CD4-positive, alpha-beta T cell treated with Interleukin-12 subunit alpha and Interleukin-12 subunit beta, for 1 hour (primary cell): ENCODE measurements at regions not wholly inside any gene's neighbourhood (a gene's known extent, or its start where the extent isn't known, plus 50 kb on each side); places are given as distances from the start of the nearest gene placed in this dataset.
A peak's percentile ranks its signal among the peaks of the same experiment; 100 is the strongest.
"Not testable (repeated sequence)": the region's sequence is repeated elsewhere in the genome, so short reads cannot be mapped to it uniquely, and the experiment has no call there.

Experiments used
- DNase-seq: peaks from one replicate; pipeline ENCODE4 v3.0.0-alpha.2; 2020

GRCh38 chr22:22946131-22946530 lies 58.5 kb downstream of the IGLL5 start:
- DNase-seq, result no peak

DNA sequence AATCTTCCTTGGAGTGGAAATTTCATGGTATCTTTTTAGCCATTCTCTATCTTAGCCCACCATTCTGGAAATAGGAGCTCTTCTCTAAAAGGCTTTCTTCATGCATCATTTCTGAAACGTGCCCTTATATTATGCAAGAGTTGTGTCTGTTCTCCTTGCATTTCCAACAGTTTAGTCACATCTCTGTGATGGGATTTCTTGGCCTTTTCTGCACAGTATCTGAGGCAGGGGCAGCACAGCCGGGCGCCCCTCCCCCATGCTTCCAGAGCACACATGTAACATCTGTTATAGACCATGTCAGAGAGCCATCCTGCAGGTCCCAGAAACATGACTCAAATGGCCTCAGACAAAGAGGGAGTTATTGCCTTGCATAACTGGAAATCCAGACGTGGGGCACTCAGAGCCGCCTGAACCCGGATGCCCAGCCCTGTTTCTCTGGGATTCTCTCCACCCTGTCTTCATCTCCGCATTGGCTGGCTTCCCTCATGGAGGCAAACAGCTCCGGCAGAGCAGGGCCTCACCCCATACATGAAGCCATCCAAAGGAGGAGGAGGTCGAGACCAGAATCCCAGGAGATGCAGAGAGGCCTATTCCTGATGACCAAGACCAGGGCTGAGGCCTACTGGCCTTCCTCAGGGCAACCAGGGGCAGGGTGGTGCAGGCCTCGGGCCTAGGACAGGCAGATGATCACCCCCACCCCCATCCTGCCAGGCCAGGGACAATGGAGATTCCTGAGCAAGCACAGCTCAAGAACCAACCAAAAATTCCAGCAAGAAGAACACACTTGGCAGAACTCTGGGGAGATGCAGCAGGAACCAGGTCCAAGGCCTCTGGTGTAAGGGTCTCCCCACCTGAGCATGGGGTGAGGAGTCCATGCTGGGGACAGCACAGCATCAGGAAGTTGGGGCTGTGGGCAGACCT lies 61.3 kb downstream of the IGLL5 start:
- no peak for DNase-seq

DNA sequence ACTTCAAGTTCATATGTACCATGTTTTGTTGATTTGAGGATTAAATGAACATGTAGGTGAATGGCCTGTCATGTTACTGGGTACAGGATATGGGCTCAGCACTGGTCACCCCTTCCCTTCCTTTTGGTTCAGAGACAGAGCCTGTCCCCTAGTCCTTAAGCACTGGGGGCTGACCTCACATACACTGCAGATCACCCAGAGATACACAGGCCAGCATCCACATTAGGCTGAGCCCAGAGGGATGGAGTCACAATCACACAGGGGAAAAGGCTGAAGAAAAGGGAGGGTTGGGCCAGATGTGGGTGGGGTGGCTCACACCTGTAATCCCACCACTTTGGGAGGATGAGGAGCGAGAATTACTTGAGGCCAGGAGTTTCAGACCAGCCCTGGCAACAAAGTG lies 62.3 kb downstream of the IGLL5 start:
- no peak for DNase-seq

DNA sequence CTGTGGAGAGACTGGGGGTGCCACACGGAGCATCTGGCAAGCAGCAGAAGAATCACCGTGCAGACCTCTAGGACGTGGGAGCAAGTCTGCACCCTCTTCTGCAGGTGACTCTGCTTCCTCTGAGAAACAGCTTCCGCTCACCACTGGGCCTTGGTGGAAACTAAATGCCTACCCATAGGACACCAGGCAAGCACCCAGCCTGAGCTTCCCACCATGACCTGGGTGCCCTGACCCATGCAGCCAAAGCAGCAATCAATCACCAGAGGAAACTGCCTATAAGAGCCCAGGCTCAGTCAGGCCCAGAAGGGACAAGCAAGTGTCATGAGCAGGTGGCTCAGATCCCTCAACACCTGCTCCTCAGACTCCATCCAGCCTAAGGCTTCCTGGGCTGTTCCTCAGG lies 63.4 kb downstream of the IGLL5 start:
- no peak for DNase-seq

DNA sequence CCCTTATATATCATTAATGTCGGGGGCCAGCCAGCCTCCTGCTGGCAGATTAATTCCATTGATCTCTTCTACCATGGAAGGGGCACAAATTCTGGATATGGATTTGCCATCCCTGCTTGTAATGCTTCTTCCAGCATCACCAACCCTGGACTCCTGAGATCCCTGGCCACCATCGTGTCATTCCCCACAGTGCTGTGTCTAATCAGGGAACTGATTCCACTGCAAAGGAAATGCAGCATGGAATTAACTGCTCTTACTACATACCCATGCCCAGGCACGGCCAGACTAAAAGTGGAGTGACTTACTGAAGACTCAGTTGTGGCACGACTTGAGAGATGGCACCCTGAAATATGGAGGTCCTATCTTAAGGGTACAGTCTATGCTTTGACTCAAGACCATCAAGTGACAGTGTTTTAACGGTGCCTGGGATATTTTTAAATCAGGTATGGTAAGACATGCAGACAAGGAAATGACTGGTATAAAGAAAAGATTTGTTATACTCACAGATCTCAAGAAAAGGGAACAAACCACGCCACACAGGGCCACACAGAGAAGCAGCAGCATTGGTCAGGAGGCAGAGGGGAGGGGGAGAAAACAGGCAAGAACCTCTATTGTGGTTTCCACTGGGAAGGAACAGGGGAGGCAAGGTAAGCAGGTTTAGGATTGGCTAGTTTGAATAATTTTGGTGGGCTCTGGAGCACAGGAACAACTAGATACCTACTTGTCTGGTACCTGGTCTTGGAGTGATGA lies 65.1 kb downstream of the IGLL5 start:
- DNase-seq, result no peak

DNA sequence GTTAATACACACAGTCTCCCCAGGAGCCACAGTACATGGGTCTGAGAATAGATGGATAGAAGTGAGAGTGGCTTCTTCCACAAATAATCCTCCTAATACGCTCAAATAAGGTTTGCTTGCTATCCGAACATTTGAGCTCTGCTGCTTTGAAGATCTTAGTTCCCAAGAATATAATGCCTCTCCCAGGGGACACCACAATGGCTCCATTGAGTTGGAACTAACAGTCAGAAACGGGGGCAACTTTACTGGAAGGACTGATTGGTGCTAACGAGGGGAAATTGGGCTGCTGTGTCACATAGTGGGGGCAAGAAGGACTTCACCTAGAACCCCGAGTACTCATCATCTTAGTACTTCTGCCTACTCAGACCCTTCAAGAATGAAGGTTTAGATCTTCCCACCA lies 66.2 kb downstream of the IGLL5 start:
- DNase-seq, result no peak

DNA sequence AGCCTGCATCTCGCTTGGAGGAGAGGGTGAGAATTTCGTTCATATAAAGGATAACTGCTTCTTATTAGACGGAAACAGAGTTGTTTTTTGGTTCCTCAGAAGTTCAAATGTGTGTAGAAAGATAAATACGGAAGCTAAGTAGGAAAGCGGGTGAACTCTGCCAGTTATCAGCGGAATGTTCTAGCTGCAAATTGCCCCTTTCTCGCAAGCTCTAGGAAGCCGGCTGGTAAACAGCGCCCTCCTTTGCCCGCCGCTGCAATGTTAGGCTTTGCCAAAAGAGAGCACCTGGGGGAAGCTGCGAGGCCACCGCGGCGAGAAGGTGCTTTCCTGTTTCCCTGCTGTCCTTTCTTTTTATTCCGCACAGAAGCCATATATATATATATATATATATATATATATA lies 67.0 kb downstream of the IGLL5 start:
- DNase-seq, result peak; percentile 30

DNA sequence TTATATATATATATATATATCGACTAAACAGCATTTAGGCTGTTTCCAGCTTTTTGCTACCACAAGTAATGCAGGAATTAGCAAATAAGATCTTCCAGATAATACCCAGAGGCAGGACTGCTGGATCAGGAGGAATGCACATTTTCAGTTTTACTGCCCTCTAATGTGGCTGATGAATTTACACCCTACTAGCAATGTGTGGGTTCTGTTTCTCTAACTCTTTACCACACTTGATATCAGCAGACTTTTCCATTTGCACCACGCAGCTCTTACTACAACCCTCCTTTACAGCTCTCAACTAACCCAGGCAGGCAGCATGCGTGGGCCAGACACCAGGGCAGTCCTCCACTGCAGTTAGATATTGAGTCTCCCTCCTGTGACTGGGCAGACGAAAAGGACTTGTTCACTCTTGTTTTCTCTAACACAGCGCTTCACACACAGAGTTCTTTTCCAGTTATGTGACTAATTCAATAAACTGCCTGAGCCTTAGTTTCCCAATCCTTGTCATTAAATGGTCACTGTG lies 67.7 kb downstream of the IGLL5 start:
- no peak for DNase-seq

GRCh38 chr22:22955866-22956535 lies 68.4 kb downstream of the IGLL5 start:
- DNase-seq, result peak; percentile 76

- DNase-seq, result no peak
Observed at GRCh38 chr22:22957090-22957489, 69.5 kb downstream of the IGLL5 start.

- DNase-seq, result no peak
Observed at GRCh38 chr22:22958621-22959020, 71.0 kb downstream of the IGLL5 start.

GRCh38 chr22:22959147-22959827 lies 71.7 kb downstream of the IGLL5 start:
- peak; percentile 75 for DNase-seq

GRCh38 chr22:22960307-22960706 lies 72.7 kb downstream of the IGLL5 start:
- DNase-seq, result no peak

DNA sequence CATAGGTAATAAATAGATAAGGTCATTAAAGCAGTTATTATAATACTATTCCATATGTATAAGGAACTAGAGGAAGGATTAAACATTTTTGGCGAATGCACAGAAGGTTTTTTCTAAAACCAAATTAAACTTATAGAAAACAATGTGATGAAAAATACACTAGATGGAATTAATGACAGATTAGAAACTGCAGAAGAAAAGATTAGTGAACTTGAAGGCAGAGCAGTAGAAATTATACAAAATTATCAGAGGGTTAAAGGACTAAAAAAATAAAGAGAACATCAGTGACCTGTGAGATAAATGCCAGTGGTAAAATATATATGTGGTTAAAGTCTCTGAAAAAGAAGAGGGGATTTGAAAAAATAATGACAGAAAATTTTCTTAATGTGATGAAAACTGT lies 74.0 kb downstream of the IGLL5 start:
- no peak for DNase-seq

DNA sequence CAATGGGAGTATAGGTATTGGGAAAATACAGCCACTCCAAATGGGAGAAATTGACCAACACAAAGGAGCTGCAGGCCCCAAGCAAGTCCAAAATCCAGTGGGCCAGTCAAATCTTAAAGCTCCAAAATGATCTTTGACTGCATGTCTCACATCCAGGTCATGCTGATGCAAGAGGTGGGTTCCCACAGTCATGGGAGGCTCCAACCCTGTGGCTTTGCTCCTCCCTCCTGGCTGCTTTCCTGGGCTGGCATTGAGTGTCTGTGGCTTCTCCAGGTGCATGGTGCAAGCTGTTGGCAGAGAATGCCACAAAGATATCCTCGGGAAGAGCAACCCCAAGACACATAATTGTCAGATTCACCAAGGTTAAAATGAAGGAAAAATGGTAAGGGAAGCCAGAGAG lies 80.8 kb downstream of the IGLL5 start:
- DNase-seq, result no peak

DNA sequence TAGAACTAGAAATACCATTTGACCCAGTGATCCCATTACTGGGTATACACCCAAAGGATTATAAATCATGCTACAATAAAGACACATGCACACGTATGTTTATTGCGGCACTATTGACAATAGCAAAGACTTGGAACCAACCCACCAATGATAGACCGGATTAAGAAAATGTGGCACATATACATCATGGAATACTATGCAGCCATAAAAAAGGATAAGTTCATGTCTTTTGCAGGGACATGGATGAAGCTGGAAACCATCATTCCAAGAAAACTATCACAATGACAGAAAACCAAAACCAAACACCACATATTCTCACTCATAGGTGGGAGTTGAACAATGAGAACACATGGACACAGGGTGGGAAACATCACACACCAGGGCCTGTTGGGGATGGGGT lies 85.0 kb downstream of the IGLL5 start:
- DNase-seq, result not testable (repeated sequence)

DNA sequence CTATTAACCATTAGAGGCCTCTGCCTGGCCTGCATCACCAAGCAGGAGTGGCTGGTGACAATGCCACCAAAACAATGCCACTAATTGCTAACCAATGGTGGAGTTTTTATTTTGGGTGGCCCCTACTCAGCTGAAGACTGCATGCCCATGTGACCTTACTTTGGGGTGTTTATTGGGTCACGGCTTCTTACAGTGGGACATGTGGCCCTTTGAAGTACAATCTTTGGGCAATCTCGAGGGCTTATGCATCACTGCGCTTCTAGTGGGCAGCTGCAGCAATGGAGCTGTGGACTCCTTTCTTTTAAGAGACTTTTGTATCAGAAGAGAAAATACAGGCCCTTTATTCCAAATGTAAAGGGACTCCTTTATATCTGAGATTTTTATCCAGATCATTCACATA lies 85.7 kb downstream of the IGLL5 start:
- no peak for DNase-seq

- no peak for DNase-seq
Observed at GRCh38 chr22:22974156-22974555, 86.5 kb downstream of the IGLL5 start.

- no peak for DNase-seq
Observed at GRCh38 chr22:22974795-22975580, 87.4 kb downstream of the IGLL5 start.

DNA sequence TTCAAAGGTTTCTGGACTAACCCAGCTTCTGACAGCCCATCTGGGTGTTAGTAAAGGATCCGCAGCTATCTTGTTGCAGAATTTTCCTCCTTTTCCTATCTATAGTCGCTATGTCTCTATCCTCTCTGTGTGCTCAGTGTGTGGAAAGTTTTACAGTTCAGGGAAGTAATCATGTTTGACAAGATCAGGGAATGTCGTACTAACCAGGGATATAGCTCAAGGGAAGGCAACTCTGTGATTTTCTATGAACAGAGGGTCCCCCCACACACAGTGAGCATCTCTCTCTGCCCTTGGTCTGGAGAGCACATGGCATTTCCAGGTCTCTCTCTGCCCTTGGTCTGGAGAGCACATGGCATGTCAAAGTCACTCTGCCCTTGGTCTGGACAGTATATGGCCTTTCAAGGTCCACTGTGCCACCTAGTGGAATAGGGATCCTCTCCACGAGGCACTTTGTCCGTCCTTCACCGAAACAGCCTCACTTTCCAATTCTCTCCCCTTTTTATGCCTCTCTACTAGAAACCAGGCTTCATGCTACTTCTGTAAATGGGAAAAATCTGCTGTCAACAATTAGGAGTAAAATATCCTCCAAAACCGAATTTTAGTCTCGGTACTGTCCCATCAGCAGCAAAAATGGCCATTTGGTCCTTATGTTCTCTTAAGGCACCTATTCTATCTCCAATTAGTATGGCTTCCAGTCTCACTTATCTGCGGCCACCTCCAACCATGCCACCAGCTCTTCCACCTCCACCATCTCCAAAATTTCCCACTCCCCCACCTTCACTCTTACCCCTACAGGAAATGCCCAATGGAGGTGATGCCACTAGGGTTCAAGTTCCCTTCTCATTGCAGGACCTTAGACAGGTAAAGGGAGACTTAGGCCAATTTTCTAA lies 88.7 kb downstream of the IGLL5 start:
- DNase-seq, result no peak
